Fibroblast of mammary gland (primary cell): ENCODE measurements at regions not wholly inside any gene's neighbourhood (a gene's known extent, or its start where the extent isn't known, plus 50 kb on each side); places are given as distances from the start of the nearest gene placed in this dataset.

ENCODE experiments used
- DNase-seq: peaks from one replicate; pipeline ENCODE4 v3.0.0-alpha.2; 2010; ENCODE audit warnings: low read depth
- H3K4me3 ChIP-seq: 2 replicates; pipeline ENCODE4 v1.5.1; 2011; ENCODE audit warnings: low read depth, mild to moderate bottlenecking, low read length, moderate library complexity; ENCODE audit not compliant: control insufficient read depth
- CTCF ChIP-seq: conservative IDR thresholded peaks from 2 replicates; pipeline ENCODE4 v1.5.1; 2011; ENCODE audit warnings: low read depth, low read length, inconsistent platforms; ENCODE audit not compliant: control insufficient read depth, insufficient read depth

DNA sequence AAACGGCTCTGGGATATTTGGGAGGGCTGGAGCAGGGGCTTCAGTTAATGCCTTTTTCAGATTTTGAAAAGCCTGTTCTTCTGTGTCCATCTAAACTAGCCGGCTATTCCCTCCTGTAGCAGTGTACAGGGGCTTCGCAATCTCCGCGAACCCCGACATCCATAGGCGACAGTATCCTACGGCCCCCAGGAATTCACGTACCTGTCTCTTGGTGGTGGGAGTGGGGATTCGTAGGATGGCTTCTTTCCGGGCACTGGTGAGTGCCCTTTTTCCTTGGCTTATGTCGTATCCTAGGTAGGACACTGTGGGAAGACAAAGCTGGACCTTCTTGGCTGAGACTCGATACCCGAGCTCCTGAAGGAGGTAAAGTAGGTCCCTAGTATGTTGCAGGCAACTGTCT, 153.1 kb downstream of the TRIM27 start:
- no peak for TF ChIP-seq CTCF
- DNase-seq, result no peak
- H3K4me3 ChIP-seq, result no peak overlapping the region

DNA sequence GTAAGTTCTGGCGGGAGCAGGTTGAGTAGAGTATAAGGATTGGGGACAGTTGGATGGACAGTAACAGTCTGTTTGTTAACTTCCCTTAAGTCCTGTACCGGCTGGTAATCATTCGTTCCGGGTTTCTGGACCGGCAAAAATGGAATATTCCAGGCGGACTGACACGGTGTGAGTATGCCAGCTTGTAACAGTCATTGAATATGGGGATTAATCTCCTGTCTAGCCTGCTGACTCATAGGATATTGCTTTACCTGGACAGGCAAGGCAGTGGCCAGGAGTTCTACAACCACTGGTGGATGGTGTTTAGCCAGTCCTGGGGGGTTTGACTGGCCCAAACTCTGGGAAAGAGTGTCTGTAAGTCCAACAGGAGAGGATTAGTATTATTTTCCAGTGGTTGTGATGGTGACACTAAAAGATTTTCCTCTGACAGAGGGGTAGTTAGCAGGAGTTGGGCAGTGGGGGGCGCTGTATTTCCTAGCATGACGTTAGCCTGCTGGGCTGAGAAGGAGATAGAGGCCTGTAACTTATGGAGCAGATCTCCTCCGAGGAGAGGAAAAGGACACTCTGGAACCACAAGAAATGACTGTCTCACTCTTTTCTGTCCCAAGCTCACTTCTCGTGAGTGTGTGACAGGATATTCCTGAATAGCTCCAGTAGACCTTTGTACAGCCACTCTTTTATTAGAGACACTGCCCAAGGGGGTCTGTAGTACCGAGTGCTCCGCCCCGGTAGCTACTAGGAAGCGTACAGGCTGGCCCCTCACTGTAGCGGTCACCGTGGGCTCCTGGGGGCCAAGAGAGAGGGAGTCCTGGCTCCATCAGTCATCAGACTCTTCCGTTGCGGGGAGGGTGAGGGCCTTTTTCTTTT, 152.2 kb downstream of the TRIM27 start:
- DNase-seq, result no peak
- TF ChIP-seq CTCF, result no peak
- H3K4me3 ChIP-seq, result no peak overlapping the region

GRCh38 chr6:28772480-28773381, 151.1 kb downstream of the TRIM27 start:
- no peak overlapping the region for H3K4me3 ChIP-seq
- no peak for DNase-seq
- no peak for TF ChIP-seq CTCF

DNA sequence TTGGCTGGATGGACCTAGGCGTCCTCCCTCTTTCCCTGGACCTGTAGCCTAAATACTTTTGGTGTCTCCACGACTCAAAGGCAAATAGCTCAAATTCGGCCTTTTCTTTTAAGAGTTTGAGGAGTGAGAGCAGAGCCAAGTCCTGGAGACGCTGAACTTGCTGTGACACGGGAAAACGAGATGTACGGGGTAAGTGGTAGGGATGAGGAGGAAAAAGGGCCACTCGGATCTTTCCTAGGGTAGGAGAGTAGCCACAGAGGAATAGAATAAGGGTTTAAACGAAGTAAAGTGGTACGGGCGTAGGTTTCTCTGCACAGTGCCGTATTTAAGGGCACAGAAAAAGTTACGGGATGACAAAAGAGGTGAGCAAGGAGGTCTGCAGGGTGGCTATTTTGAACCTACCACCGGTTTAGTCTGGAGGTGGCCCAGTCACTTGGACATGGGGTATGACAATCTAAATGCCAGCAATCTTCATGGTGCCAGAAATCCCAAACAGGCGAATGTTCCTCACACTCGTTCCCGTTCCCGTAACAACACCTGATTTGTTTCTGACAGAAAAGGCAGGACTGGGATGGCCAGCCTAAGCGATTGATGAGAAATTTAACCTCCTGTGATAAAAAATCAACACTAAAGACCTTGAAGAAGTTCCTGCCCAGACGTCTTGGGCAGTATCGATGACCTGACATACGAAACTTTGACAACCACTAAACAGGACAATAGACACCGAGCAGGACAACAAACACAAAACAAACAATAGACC, 149.3 kb downstream of the TRIM27 start:
- no peak for TF ChIP-seq CTCF
- no peak overlapping the region for H3K4me3 ChIP-seq
- DNase-seq, result no peak

DNA sequence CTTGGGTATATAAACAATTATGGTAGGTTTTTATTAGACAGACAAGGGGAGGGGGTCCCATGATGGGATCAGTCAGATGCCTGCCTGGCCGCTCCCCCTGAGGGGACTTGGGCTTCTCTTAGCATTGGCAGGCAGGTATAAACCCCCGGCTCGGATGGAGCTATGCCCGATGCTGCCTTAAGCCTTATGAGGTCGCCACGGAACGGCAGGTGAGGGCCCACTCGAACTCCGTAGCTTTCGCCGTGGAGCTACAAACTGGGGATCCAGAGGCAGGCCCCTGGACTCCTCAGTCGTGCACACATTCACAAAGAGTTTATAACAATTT, 148.8 kb downstream of the TRIM27 start:
- TF ChIP-seq CTCF, result no peak
- no peak for DNase-seq
- no peak overlapping the region for H3K4me3 ChIP-seq

DNA sequence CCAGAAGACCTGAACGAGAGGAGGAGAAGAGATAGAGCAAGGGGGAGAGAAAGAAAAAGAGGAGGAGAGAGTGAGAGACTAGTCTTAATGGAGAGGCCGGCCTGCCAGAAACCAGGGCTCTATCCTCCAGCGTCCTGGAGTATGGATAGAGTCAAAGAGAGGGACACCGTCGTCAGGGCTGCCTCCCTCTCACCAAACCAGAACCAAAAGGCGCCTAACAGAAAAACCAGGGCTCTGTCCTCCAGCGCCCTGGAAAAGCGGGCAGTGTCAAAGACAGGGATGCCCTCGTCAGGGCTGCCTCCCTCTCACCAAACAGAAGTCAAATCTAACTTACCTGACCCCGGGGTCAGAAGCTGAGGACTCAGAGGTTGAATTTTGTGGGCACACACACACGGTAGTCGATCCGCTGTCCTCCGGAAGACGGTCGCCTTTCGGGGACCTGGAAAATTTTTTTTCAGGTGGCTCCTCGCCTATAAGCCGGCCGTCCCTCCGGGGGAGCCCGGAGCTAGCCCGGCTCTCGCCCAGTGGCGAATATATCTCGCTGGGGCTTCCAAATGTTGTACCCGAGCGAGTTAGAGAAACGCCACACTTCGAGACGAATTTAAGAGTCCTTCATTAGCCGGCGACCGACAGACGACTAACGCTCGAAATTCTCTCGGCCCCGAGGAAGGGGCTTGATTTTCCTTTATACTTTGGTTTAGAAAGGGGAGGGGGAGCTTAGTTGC, 148.2 kb downstream of the TRIM27 start:
- no peak for DNase-seq
- no peak for TF ChIP-seq CTCF
- no peak overlapping the region for H3K4me3 ChIP-seq
